KMS-11 (cell line): ENCODE measurements at regions not wholly inside any gene's neighbourhood (a gene's known extent, or its start where the extent isn't known, plus 50 kb on each side); places are given as distances from the start of the nearest gene placed in this dataset.

ENCODE experiments used
- H2AFZ ChIP-seq: fragments of 200-600 bp; sonication (generic); 2 replicates; pipeline ENCODE4 v1.6.1; 2016; ENCODE audit warnings: antibody characterized with exemption, mixed run types, low read depth
- H3K27ac ChIP-seq: fragments of 200-600 bp; sonication (generic); 2 replicates; pipeline ENCODE4 v1.6.1; 2016; ENCODE audit warnings: mild to moderate bottlenecking, mixed run types
- H3K27me3 ChIP-seq: fragments of 200-600 bp; sonication (generic); 2 replicates; pipeline ENCODE4 v1.6.1; 2017; ENCODE audit warnings: mild to moderate bottlenecking, low read depth, mixed run types, moderate library complexity; ENCODE audit not compliant: insufficient read depth
- H3K36me3 ChIP-seq: fragments of 200-600 bp; sonication (generic); 2 replicates; pipeline ENCODE4 v1.6.1; 2017; ENCODE audit warnings: mild to moderate bottlenecking, mixed run types; ENCODE audit not compliant: insufficient read depth
- H3K4me1 ChIP-seq: fragments of 200-600 bp; sonication (generic); 2 replicates; pipeline ENCODE4 v1.6.1; 2016; ENCODE audit warnings: mild to moderate bottlenecking, low read depth, mixed run types; ENCODE audit not compliant: poor library complexity, severe bottlenecking
- H3K4me2 ChIP-seq: fragments of 200-600 bp; sonication (generic); 2 replicates; pipeline ENCODE4 v1.7.0; 2016; ENCODE audit warnings: mild to moderate bottlenecking, mixed run types
- H3K4me3 ChIP-seq: fragments of 200-600 bp; sonication (generic); IDR thresholded peaks from 2 replicates; pipeline ENCODE4 v1.6.1; 2017; ENCODE audit warnings: low read depth, low read length, mixed read lengths; ENCODE audit not compliant: insufficient read depth
- H3K79me2 ChIP-seq: fragments of 200-600 bp; sonication (generic); 2 replicates; pipeline ENCODE4 v1.6.1; 2016; ENCODE audit warnings: low read depth, mixed run types; ENCODE audit not compliant: insufficient read depth
- H3K9ac ChIP-seq: fragments of 200-600 bp; sonication (generic); 2 replicates; pipeline ENCODE4 v1.6.1; 2016; ENCODE audit warnings: mild to moderate bottlenecking, mixed run types
- H4K20me1 ChIP-seq: fragments of 200-600 bp; sonication (generic); 2 replicates; pipeline ENCODE4 v1.6.1; 2016; ENCODE audit warnings: mild to moderate bottlenecking, mixed run types; ENCODE audit not compliant: insufficient read depth
- CTCF ChIP-seq: fragments of 200-600 bp; sonication (generic); conservative IDR thresholded peaks from 2 replicates; pipeline ENCODE4 v1.6.1; 2017; ENCODE audit warnings: low read depth, mild to moderate bottlenecking, antibody characterized with exemption, low read length, moderate library complexity, mixed read lengths

- no peaks in the 10 kb centered on the region for H3K27me3 ChIP-seq
- no peak for TF ChIP-seq CTCF
- H3K79me2 ChIP-seq, result no peaks in the 10 kb centered on the region
- no peaks in the 10 kb centered on the region for H3K36me3 ChIP-seq
- peaks cover 46% of the 10 kb centered on the region for H3K4me1 ChIP-seq
- no peak overlapping the region for H3K4me3 ChIP-seq
- no peak overlapping the region for H2AFZ ChIP-seq
- no peak overlapping the region for H3K4me2 ChIP-seq
- H3K27ac ChIP-seq, result no peak overlapping the region
- H3K9ac ChIP-seq, result no peak overlapping the region
- H4K20me1 ChIP-seq, result no peaks in the 10 kb centered on the region
These were observed 396.1 kb upstream of the ATP11B start for GRCh38 chr3:182397164-182397563.

- no peaks in the 10 kb centered on the region for H3K27me3 ChIP-seq
- H2AFZ ChIP-seq, result no peak overlapping the region
- H3K4me2 ChIP-seq, result no peak overlapping the region
- TF ChIP-seq CTCF, result no peak
- no peak overlapping the region for H3K4me3 ChIP-seq
- H3K27ac ChIP-seq, result no peak overlapping the region
- H3K36me3 ChIP-seq, result no peaks in the 10 kb centered on the region
- H3K9ac ChIP-seq, result no peak overlapping the region
- H3K4me1 ChIP-seq, result peaks cover 17% of the 10 kb centered on the region
- H3K79me2 ChIP-seq, result no peaks in the 10 kb centered on the region
- no peaks in the 10 kb centered on the region for H4K20me1 ChIP-seq
These were observed 393.1 kb upstream of the ATP11B start for GRCh38 chr3:182399978-182400737.

GRCh38 chr3:182400838-182401237 lies 392.5 kb upstream of the ATP11B start:
- H4K20me1 ChIP-seq, result no peaks in the 10 kb centered on the region
- no peak overlapping the region for H3K4me2 ChIP-seq
- H3K4me1 ChIP-seq, result peaks cover 10% of the 10 kb centered on the region
- no peak overlapping the region for H3K27ac ChIP-seq
- H3K4me3 ChIP-seq, result no peak overlapping the region
- no peaks in the 10 kb centered on the region for H3K27me3 ChIP-seq
- no peak overlapping the region for H3K9ac ChIP-seq
- H3K79me2 ChIP-seq, result no peaks in the 10 kb centered on the region
- H2AFZ ChIP-seq, result no peak overlapping the region
- no peak for TF ChIP-seq CTCF
- no peaks in the 10 kb centered on the region for H3K36me3 ChIP-seq

- no peak overlapping the region for H3K27ac ChIP-seq
- no peak overlapping the region for H3K4me3 ChIP-seq
- no peaks in the 10 kb centered on the region for H3K79me2 ChIP-seq
- H4K20me1 ChIP-seq, result no peaks in the 10 kb centered on the region
- H3K4me1 ChIP-seq, result no peaks in the 10 kb centered on the region
- H2AFZ ChIP-seq, result no peak overlapping the region
- H3K9ac ChIP-seq, result no peak overlapping the region
- no peaks in the 10 kb centered on the region for H3K27me3 ChIP-seq
- H3K4me2 ChIP-seq, result no peak overlapping the region
- no peaks in the 10 kb centered on the region for H3K36me3 ChIP-seq
- no peak for TF ChIP-seq CTCF
These were observed 389.3 kb upstream of the ATP11B start for GRCh38 chr3:182404031-182404430.
